NCI-H146 (cell line): ENCODE measurements at regions not wholly inside any gene's neighbourhood (a gene's known extent, or its start where the extent isn't known, plus 50 kb on each side); places are given as distances from the start of the nearest gene placed in this dataset.

Experiments used
- DNase-seq: peaks from one replicate; lab custom pipeline; 2025; lab: John Stamatoyannopoulos, UW

DNA sequence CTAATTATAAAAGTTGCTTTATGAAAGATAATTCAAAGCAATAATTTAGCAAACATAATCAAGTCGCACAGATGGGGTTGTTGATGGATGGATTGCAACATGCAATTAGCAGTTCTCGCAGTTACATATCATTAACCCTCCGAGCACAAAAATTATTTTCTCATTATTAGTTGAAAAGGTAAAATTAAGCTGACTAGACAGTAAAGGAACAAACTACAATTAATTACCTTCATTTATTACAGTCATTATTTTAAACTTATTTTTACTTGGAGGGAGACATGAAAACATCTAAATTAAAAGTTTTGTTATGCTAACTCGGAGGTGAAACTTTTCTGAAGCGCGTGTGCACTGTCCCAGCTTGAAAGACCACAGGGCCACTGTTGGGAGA lies 146.9 kb downstream of the PHETA1 start:
- no peak for DNase-seq

DNA sequence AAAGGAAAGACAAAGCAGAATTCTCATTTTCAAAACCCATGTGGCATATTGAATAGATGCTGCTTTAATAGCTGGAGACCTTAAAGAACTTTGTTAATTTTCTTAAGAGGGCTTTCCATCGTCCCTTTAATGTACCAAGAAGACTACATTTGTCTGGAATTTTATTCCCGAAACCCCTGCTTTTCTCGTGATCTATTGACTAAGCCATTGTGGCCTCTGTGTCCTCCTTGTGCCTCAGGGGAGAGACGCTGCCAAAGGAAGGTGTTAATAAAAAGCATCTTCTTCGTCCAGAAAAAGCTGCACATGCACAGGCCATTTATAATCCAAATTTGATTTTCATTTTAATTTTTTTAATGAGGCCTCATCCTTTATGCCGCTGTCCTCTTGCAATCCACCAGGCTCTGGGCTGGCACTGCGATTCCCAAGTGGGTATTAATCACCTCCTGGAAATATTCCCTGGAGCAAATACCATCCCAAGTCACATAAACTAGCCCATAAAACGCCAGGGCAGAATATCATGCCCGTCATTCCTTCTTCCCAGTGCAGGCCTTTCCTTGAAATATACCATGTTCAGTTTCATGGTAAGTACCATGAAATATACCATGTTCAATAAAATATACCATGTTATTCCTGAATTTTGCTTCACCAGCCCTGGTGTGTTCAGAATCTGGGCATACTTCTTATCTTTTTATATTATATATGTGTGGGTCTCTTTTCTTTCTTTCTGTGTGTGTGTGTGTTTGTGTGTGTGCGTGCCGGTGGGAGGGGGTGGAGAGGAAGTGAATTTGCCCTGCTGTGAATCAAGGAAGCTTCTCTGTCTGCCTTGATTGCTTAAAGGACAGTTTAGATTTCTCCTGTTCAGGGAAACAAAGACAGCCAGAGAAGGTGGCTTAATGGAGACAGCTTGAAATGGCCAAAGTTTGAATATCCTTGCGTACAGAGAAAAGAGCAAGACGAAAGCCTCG lies 147.6 kb downstream of the PHETA1 start:
- DNase-seq, result no peak

DNA sequence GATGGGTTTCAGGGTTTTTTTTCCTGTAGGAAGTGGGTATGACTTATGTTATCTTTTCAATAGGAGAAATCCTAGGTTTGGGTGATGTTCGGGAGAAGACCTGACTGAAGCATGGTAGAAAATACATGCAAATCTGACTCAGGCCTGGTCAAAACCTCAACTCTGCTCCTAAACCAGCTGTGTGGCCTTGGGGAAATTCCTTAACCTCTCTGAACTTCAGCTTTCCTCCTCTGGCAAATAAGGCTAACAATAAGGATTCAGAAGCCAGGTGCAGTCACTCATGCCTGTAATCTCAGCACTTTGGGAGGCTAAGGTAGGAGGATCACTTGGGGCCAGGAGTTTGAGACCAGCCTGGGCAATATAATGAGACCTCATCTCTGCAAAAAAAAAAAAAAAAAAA lies 148.5 kb downstream of the PHETA1 start:
- no peak for DNase-seq

DNA sequence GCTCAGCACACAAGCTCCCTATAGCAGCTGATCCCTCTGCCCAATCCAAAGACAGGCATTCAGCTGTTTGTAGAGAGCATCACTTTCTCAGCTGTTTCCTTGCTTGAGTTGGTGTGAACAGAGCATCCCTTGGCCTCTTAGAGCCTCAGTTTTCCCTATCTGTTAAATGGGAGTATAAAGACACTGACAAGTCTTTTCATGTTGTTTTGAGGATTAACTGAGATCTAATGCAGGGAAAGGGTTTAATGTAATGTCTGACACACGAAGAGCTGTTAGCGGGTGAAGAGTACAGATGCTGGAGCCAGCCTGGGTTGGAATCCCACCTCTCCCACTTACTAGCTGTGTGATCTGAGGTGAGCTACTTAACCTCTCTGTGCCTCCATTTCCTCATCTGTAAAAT lies 149.5 kb downstream of the PHETA1 start:
- no peak for DNase-seq

DNA sequence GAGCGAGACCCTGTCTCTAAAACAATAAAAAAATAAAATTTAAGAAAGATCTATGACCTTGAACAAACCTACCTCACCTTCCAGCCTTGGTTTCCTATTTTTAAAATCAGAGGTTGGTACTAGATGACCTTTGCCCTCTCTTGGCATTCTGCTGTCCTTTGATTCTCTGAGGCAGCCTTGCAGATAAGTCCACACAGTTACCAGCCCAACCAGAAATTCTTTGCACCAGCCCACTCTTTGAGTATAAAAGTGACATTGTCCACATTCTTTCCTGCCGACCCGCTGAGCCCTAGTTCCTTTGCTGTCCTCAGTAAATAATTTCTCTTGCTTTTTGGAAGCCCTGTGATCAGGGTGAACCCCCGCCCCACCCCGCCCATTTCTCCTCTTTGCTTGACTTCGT lies 150.4 kb downstream of the PHETA1 start:
- no peak for DNase-seq

DNA sequence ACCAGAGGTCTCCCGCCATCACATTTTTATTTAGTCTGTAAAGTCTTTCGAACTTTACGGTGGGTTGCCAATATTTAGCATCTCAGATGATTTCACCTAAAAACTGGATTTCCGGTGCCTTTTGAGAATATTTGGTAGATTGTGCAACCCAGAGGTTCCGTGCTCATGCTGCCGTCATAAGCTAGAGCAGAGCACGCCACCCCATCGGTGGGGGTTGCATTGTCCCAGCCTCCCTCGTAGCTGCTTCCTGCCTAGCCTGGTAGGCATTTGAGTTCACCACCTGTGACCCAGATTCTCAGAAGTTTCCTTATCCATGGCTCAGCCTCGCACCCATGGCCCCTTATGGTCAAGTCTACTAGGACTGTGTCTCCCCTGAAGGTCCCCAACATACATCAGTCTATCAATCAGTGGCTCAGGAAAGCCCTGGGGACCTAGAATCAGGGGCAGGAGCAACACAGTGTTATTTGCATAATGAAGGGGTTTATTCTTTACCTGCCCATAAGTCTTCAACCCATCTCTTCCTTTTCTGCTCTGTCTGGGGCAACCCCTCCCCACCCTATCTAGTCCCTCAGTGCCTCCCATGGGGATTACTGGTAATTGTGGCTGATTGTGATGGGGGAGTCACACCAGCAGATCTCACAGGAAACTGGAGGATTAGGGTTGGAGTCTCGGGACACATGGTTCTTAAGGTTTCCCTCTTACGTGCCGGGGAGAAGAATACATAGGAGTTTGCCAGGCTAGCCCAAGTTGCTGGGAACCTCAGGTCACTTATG lies 152.3 kb downstream of the PHETA1 start:
- no peak for DNase-seq

DNA sequence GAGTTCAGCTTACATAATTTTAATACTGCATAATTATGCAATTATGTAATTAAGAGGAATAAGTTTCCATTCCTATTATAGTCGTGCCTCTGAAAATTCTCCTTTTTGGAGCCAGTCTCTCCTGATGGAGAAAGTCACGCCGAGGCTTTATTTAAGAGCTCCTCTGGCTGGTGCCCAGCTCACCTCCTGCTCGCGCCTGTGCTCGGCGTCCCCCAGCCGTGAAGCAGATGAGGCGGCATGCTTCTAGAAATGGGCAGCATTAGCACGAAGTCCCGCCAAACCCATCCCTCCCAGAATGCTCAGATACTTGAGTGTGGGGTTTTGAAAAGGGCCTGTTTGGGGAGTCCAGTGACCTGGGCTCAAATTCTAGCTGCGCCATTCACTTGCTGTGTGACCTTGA lies 153.0 kb downstream of the PHETA1 start:
- no peak for DNase-seq

DNA sequence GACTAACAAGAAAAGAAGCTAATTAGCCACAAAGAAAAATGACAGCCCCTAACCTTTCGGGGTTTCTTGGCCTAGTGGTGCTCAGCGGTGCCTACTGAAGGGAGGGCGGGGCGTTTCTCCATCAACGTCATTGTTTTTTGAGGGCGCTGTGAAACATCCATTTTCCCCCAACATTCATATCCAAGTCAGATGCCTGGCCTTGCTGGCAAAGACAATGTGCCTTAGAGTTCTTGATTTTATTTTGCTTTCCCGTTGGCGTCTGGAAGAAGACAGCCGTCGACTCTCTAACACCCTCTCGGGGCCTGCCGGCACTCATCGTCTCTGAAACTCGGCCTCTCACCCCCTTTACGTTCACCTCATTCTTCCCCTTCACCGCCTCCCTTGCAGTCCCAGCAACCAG lies 154.5 kb downstream of the PHETA1 start:
- no peak for DNase-seq

DNA sequence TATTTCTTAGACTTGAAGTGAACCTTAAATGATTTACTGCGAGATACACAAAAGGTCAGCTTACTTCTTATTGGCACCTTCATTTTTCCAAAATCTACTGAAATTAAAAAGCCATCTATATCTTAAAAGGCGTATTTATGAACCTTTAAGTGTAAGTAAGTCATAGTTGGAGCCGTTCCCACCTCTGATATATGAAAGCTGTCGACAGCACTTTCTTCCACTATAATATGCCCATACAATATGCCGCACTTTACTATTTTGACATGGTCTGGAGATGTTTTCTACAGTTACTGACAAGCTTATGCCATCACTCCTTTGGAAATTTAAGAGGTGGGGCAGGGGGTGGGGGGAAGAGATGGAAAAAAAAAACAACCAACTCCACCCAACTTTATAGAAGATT lies 155.3 kb downstream of the PHETA1 start:
- DNase-seq, result no peak

DNA sequence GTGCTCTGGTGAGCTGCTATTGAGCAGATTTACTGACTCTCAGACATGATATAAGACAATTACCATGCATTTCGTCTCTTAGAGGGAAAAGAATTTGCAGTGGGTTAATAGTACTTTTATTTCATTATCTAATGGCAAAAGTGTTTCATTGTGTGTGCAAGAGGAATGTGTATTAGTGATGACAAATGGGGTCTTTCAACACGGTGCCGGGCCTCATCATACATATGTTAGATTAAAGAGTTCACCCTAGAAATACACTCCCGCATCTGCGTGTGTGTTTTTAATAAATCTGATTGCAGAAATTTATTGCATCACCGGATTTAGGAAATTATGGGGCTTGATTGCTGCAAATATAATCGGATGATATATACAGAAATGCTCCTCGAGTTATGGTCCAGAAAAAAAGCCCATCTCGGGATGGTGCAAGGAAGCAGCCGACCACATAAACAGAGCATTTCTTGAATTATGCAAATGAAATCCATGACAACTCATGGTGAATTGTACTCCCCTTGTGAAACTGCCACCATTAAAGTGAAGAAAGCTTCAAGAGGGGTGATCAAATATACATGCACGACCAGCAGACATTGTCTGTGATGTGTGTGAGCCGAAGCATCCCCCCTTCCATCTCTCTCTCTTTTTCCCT lies 156.0 kb downstream of the PHETA1 start:
- no peak for DNase-seq

DNA sequence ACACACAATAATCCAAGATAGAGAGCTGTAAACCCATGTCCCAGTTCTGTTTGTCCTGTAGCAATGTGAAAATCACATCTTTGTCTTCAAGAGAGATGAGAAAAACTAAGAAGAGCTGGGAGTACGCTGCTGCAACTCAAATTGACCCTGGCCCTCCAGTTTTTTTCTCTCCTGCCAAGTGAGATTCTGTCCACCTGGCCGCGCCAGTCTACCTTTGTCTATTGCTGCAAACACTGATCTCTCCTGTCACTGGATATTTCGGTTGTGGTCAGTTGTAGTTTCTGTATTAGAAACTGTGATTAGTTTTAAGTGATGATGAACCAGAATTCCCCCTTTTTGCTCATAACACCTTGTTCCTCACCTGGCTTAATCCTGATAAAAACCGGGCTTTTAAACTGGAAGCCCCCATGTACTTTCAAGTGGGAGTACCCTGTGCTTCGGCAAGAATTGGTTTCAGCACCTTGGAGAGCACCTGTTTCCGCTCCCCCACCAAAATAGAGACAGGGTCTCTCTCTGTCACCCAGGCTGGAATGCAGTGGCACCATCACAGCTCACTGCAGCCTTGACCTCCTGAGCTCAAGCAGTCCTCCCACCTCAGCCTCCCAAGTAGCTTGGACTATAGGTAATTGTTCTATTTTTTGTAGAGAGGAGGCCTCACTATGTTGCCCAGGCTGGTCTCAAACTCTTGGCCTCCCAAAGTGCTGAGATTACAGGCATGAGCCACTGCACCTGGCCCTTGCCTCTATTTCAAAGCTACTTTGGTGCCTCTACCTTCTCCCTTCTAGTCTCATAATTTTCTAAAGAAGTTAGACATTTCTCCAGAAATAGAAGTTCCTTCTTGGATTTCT lies 156.8 kb downstream of the PHETA1 start:
- DNase-seq, result no peak

DNA sequence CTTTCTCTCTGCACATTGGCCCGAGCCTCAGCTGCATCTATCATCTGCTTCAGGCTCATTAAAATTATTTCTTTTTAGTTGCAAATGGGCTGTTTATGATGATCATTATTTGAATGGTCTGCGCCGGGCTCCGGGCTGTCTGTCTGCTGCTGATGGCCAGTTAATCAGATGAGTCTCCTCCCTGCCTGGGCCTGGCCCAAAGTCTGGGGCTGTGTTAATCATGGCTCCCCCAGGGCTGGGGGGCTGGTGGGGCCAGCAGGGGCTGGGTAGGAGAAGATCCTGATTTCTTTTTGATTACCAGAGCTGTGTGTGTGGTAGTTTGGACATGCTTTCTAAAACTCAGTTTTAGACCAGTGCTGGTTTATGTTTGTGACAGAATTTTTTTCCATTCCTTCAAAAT lies 159.1 kb downstream of the PHETA1 start:
- DNase-seq, result no peak

DNA sequence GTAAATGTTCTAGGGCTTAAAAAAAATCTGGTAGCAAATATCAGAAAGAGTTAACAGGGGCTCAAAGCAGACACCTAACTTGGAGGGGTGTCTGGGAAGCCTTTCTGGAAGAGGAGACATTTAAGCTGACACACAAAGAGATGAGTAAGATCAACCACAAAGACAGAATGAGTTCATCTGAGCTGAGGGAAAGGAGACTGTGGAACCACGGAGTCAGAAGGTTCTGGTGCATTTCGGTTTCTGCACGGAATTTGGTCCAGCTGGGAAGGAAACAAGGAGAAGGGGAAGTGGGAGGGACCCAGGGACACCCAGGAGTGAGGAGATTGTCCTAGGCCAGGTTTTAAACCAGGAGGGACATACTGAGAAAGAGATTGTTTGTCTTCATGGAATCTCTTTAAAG lies 161.1 kb downstream of the PHETA1 start:
- DNase-seq, result no peak

DNA sequence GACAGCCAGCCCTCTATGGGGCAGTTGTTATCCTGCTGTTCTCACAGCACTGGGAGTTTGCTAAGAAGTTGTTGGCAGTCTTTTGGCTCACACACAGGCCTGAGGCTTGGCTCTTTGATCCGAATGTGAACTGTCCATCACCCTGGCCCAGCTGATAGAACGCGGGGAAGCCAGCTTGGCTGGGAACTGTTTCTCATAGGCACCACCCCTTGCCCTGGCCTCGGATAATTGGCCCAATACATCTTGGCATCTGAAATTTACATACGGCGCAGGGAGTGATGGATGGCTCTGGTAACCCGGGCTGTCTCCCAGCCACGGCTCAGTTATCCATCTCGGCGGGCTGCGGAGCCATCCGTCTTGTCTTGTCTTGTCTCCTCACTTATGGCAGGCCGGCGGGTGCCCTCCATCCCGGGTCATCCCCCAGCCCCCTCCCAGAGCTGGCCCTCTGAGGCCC lies 164.1 kb downstream of the PHETA1 start:
- DNase-seq, result no peak

DNA sequence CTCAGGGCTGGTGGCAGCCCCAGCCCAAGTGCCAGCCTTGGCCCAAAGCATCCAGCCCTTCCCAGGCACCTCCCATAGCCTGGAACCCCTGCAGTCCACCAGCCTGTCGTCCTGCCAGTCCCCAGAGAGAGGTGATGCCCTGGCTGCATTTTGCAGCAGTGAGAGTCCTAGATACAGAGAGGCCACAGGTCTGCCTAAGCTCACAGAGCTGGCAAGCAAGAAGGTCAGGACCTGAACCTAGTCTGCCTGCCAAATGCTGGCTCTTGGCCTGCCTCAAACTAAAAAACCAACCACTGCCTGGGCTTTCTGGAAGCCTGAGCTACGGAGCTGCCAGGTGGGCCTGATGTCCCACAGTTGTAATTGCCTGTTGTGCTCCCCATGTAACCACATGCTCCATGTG lies 164.9 kb downstream of the PHETA1 start:
- DNase-seq, result no peak

DNA sequence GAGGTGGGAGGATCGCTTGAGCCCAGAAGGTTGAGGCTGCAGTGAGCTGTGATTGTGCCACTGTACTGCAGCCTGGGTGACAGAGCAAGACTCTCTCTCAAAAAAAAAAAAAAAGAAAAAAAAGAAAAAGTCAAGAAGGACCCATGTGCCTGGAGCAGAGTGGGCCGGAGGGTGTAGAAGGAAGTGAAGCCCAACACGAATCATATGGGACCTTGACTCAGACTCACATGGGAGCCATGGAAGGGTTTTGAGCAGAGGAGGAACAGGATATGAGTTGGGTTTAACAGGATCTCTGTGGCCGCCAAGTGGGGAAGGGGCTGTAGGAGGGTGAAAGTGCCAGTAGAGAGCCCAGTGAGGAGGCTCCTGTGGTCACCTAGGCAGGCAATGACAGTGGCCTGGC lies 165.4 kb downstream of the PHETA1 start:
- DNase-seq, result no peak

DNA sequence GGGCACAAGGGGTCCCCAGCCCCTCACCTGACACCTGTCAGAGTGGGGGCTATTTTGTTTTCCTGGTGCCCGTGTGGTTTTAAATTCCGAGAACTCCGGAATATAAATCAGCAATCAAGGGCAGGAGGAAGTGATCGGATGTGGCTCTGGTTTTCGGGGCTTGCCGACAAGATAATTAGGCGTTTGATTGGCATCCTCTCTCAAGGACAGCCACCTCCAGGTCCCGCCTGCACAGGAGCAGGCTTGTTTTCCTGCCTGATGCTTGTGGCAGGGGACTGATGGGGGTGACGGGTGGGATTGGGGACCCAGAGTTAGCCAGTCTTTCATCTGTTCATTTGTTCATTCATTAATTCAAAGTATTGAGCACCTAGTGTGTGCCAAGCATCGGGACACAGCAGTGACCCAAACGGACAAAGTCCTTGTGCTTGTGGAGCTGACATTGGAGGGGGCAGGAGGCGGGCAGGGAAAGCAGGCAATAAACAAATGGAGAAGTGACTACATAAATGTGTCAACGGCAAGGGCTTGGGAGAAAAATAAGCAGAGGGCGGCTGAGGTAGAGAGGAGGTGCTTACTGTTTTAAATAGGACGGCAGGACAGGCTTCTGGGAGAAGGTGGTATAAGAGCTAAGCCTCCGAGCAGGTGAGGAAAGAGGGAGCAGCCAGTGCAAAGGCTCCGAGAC lies 166.5 kb downstream of the PHETA1 start:
- no peak for DNase-seq

DNA sequence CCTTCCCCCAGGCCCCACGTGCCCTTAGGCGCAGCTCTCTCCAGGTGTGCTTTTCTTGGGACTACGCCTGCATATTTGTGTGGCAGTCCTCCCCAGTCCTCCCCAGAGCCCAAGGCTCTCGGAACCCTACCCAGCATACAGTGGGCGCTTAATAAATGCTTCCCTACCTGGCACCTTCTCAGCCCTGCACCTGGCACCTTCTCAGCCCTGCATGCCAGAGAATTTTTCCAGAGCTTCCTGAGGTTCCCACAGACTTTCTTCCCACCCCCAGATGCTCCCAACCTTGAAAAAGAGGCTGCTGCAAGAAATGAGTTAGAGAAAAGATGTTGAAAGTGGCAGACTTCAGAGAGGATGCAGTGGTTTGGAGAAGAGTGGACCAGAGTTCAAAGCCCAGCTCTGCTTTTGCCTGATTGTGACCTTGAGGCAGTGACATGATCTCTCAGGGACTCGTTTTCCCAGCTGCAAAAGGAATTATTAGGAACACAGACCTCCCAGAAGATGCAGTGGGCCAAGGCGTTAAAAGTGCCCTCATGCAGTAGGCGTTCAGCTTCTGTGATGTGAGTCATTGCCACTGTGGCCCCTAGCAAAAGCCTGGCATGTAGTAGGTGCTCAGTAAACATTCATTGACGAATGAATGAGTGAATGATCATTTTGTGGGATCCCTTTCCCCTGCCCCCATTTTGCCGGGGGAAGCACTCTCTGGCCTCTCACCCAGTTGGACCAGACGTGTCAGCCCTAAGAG lies 167.2 kb downstream of the PHETA1 start:
- DNase-seq, result no peak

DNA sequence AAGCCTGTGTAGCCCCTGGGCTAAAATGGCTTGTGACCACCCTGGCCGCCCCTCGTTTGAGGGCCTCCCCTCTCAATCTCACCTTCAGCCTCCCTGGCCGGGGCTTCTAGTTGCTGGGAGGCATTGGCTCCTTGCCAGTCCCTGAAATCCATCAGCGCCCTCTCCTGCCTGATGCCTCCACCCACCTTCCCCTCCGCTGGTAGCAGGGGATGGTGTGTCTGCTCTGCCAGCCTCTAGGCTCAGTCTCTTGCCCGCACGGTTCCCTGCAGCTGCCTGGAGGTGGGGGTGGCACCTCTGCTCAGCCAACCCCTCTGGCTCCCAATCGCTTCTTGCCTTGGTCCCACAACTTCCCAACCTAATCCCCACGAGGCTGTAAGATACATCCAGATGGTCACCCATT lies 167.9 kb downstream of the PHETA1 start:
- DNase-seq, result no peak

DNA sequence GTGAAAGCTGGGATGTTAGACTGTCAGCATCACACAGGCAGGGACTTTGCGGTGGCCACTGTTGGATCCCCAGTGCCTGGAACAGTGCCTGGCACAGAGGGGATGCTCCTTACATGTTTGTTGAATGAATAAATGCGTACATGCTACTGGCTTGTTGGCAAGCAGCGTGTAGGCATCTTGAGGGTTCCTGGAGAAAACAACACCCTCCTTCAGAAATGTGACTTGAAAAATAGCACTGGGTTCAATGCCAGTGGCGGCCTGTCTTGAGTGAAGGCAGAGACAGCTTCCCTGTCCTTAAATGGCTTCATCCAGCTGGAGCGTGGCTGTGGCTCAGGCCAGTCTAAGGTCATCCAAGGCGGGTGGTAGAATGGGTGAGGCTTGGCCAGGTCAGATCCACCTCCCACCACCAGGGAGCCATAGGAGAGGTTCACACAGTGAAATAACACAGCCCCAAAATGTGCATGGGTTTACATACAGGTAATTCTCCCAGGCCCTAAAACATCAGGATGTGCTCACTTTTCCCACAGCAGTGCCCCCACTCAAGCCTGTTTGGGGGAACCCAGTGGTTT lies 171.4 kb downstream of the PHETA1 start:
- DNase-seq, result no peak
